HepG2 (cell line): ENCODE measurements at regions not wholly inside any gene's neighbourhood (a gene's known extent, or its start where the extent isn't known, plus 50 kb on each side); places are given as distances from the start of the nearest gene placed in this dataset.

Experiments
- CHCHD3 ChIP-seq: sonication (generic); formaldehyde crosslinking; IDR thresholded peaks from 2 replicates; pipeline ENCODE4 v1.8.0; 2022; ENCODE audit warnings: mild to moderate bottlenecking, missing genetic modification reagents, moderate library complexity
- GPN1 ChIP-seq: sonication (generic); formaldehyde crosslinking; IDR thresholded peaks from 2 replicates; pipeline ENCODE4 v1.5.1; 2020; ENCODE audit warnings: missing genetic modification reagents, borderline replicate concordance
- HMGXB3 ChIP-seq: sonication (generic); formaldehyde crosslinking; IDR thresholded peaks from 2 replicates; pipeline ENCODE4 v1.4.0; 2020; ENCODE audit warnings: missing genetic modification reagents, borderline replicate concordance
- MIER3 ChIP-seq: IDR thresholded peaks from 2 replicates; pipeline ENCODE4 v1.6.1; 2016; ENCODE audit warnings: missing compliant biosample characterization, borderline replicate concordance
- NR2F1 ChIP-seq, 2 experiments: fragments of 450-650 bp in 1 of 2; formaldehyde crosslinking in 1 of 2; IDR thresholded peaks; 2 replicates each; pipeline versions ENCODE4 v1.5.0 to v1.6.1; 2016 to 2020; ENCODE audit warnings: mild to moderate bottlenecking in 1 of 2, missing compliant biosample characterization in 1 of 2, missing genetic modification reagents in 1 of 2, moderate library complexity in 1 of 2
- RARA ChIP-seq: IDR thresholded peaks from 2 replicates; pipeline ENCODE4 v1.6.1; 2016; ENCODE audit warnings: missing genetic modification reagents, missing compliant biosample characterization
- RXRB ChIP-seq: IDR thresholded peaks from 2 replicates; pipeline ENCODE4 v1.6.1; 2016; ENCODE audit warnings: borderline replicate concordance, missing genetic modification reagents, missing compliant biosample characterization
- SMAD3 ChIP-seq: sonication (generic); formaldehyde crosslinking; IDR thresholded peaks from 2 replicates; pipeline ENCODE4 v1.4.0; 2020; ENCODE audit warnings: missing genetic modification reagents
- SNAPC2 ChIP-seq: sonication (generic); formaldehyde crosslinking; IDR thresholded peaks from 2 replicates; pipeline ENCODE4 v1.8.1; 2022; ENCODE audit warnings: mild to moderate bottlenecking, missing genetic modification reagents
- SRSF9 ChIP-seq: fragments of 200-400 bp; formaldehyde crosslinking; IDR thresholded peaks from 2 replicates; pipeline ENCODE4 v1.6.1; 2018; ENCODE audit warnings: borderline replicate concordance, mild to moderate bottlenecking, low read depth, low read length; ENCODE audit not compliant: insufficient read depth, poor library complexity, severe bottlenecking
- TFDP2 ChIP-seq: sonication (generic); formaldehyde crosslinking; IDR thresholded peaks from 2 replicates; pipeline ENCODE4 v1.4.0; 2020; ENCODE audit warnings: missing genetic modification reagents
- ZBTB20 ChIP-seq: sonication (generic); formaldehyde crosslinking; IDR thresholded peaks from 2 replicates; pipeline ENCODE4 v1.8.1; 2023; ENCODE audit warnings: missing genetic modification reagents, low read depth, mild to moderate bottlenecking, borderline replicate concordance
- ZBTB8A ChIP-seq: sonication (generic); formaldehyde crosslinking; IDR thresholded peaks from 2 replicates; pipeline ENCODE4 v1.4.0; 2020; ENCODE audit warnings: mild to moderate bottlenecking, low read depth, missing genetic modification reagents, borderline replicate concordance
- ZNF362 ChIP-seq: sonication (generic); formaldehyde crosslinking; IDR thresholded peaks from 2 replicates; pipeline ENCODE4 v1.4.0; 2020; ENCODE audit warnings: missing genetic modification reagents, mild to moderate bottlenecking, borderline replicate concordance
- ZNF546 ChIP-seq: sonication (generic); formaldehyde crosslinking; conservative IDR thresholded peaks from 2 replicates; pipeline ENCODE4 v1.8.1; 2023; ENCODE audit warnings: mild to moderate bottlenecking, missing genetic modification reagents
- ZNF609 ChIP-seq: sonication (generic); formaldehyde crosslinking; IDR thresholded peaks from 2 replicates; pipeline ENCODE4 v1.4.0; 2020; ENCODE audit warnings: mild to moderate bottlenecking, missing genetic modification reagents, borderline replicate concordance
- ZNF772 ChIP-seq: sonication (generic); formaldehyde crosslinking; IDR thresholded peaks from 2 replicates; pipeline ENCODE4 v1.5.0; 2020; ENCODE audit warnings: mild to moderate bottlenecking, missing genetic modification reagents
- ZNF878 ChIP-seq: sonication (generic); formaldehyde crosslinking; IDR thresholded peaks from 2 replicates; pipeline ENCODE4 v1.8.1; 2023; ENCODE audit warnings: mild to moderate bottlenecking, missing genetic modification reagents, moderate library complexity

DNA sequence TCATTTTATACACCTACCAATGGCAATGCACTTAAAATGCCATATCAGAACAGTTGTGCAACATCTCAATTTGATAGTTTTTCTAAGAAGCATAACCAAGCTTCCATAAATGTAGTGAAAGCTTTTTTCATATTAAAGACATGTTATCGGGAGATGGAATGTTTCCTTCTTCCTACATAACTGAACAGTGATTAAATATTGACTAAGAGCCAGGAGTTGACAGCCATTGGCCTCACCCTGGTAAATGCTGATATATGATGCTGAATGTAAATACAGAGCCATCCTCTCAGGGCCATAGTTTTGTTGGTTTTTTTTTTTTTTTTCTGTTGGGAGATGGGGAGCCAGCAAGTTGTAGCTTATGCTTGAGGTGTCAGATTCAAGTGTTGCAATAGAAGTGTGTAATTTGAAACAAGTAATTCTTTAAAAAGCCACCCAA is 203.3 kb upstream of the IL12A start (continued):
- TF ChIP-seq SMAD3 (CRISPR knock-in tag) (0 out of 2 replicates have a peak, but pooled peaks have one; percentile 29), CHCHD3 (CRISPR knock-in tag) (no peak), ZNF546 (CRISPR knock-in tag) (no peak), ZNF772 (no peak), SRSF9 (no peak), TFDP2 (CRISPR knock-in tag) (no peak), ZBTB8A (CRISPR knock-in tag) (no peak), RARA (CRISPR knock-in tag) (0 out of 2 replicates have a peak, but pooled peaks have one; percentile 13), ZNF878 (no peak), MIER3 (CRISPR knock-in tag) (0 out of 2 replicates have a peak, but pooled peaks have one; percentile 43), NR2F1 (CRISPR knock-in tag; IDR thresholded peaks at IDR 0.05) (peak in 1 of 2 experiments; percentile 7; a peak in 1 of 4 replicates), SNAPC2 (CRISPR knock-in tag) (no peak), ZNF609 (CRISPR knock-in tag) (peak; percentile 58; the same call in 1 of the 2 replicates), HMGXB3 (CRISPR knock-in tag) (0 out of 2 replicates have a peak, but pooled peaks have one; percentile 30), ZNF362 (CRISPR knock-in tag) (peak; percentile 89), ZBTB20 (peak; percentile 83), RXRB (CRISPR knock-in tag) (peak; percentile 52), GPN1 (no peak)
